Activated gamma-delta T cell treated with Interleukin-2 at 50 U/mL for 16 hours (primary cell): ENCODE measurements at regions not wholly inside any gene's neighbourhood (a gene's known extent, or its start where the extent isn't known, plus 50 kb on each side); places are given as distances from the start of the nearest gene placed in this dataset.
"Not testable (repeated sequence)": the region's sequence is repeated elsewhere in the genome, so short reads cannot be mapped to it uniquely, and the experiment has no call there.

Experiments used
- DNase-seq: peaks from one replicate; pipeline ENCODE4 v3.0.0-alpha.2; 2020

- no peak for DNase-seq
These were observed 1383.0 kb upstream of the C9orf72 start for GRCh38 chr9:28956116-28956880.

GRCh38 chr9:28960602-28961001, 1387.3 kb upstream of the C9orf72 start:
- no peak for DNase-seq

- no peak for DNase-seq
These were observed 1388.3 kb upstream of the C9orf72 start for GRCh38 chr9:28961623-28962022.

GRCh38 chr9:28967226-28967625, 1393.9 kb upstream of the C9orf72 start:
- DNase-seq, result no peak

- DNase-seq, result no peak
These were observed 1397.0 kb upstream of the C9orf72 start for GRCh38 chr9:28970241-28970654.

- DNase-seq, result no peak
These were observed 1398.6 kb upstream of the C9orf72 start for GRCh38 chr9:28971881-28972280.

GRCh38 chr9:28976250-28976649, 1403.0 kb upstream of the C9orf72 start:
- no peak for DNase-seq

GRCh38 chr9:28976684-28977083, 1403.4 kb upstream of the C9orf72 start:
- no peak for DNase-seq

GRCh38 chr9:28981129-28981528, 1407.8 kb upstream of the C9orf72 start:
- DNase-seq, result no peak

- no peak for DNase-seq
These were observed 1408.4 kb upstream of the C9orf72 start for GRCh38 chr9:28981711-28982110.

GRCh38 chr9:28984016-28984415, 1410.7 kb upstream of the C9orf72 start:
- no peak for DNase-seq

GRCh38 chr9:28990009-28990408, 1416.7 kb upstream of the C9orf72 start:
- DNase-seq, result not testable (repeated sequence)

- no peak for DNase-seq
These were observed 1425.8 kb upstream of the C9orf72 start for GRCh38 chr9:28999057-28999456.

GRCh38 chr9:28999806-29000205, 1426.5 kb upstream of the C9orf72 start:
- DNase-seq, result no peak

- no peak for DNase-seq
These were observed 1427.7 kb upstream of the C9orf72 start for GRCh38 chr9:29001006-29001405.

- no peak for DNase-seq
These were observed 1431.7 kb upstream of the C9orf72 start for GRCh38 chr9:29004988-29005387.

- DNase-seq, result no peak
These were observed 1433.3 kb upstream of the C9orf72 start for GRCh38 chr9:29006628-29007027.

- no peak for DNase-seq
These were observed 1439.6 kb upstream of the C9orf72 start for GRCh38 chr9:29012911-29013310.

- no peak for DNase-seq
These were observed 1448.4 kb upstream of the C9orf72 start for GRCh38 chr9:29021632-29022031.

- no peak for DNase-seq
These were observed 1465.1 kb upstream of the C9orf72 start for GRCh38 chr9:29038332-29038731.

GRCh38 chr9:29039258-29039657, 1466.0 kb upstream of the C9orf72 start:
- no peak for DNase-seq

GRCh38 chr9:29043072-29043471, 1469.8 kb upstream of the C9orf72 start:
- no peak for DNase-seq

- DNase-seq, result no peak
These were observed 1471.7 kb upstream of the C9orf72 start for GRCh38 chr9:29044959-29045358.

GRCh38 chr9:29060041-29060440, 1486.8 kb upstream of the C9orf72 start:
- DNase-seq, result no peak

GRCh38 chr9:29062446-29062845, 1489.2 kb upstream of the C9orf72 start:
- no peak for DNase-seq
